ENCODE measurements at regions not wholly inside any gene's neighbourhood (a gene's known extent, or its start where the extent isn't known, plus 50 kb on each side); places are given as distances from the start of the nearest gene placed in this dataset.

GRCh38 chr11:110832539-110832938 lies 120.3 kb upstream of the ARHGAP20 start:
- DNase-seq (ENCODE audit: low read depth in 2 of 2), result no peak

GRCh38 chr11:110832080-110832479 lies 119.8 kb upstream of the ARHGAP20 start:
- DNase-seq (ENCODE audit: low read depth in 2 of 2), result no peak

GRCh38 chr11:110830747-110831146 lies 118.5 kb upstream of the ARHGAP20 start:
- no peak for DNase-seq (ENCODE audit: low read depth in 2 of 2)

GRCh38 chr11:110830344-110830743 lies 118.1 kb upstream of the ARHGAP20 start:
- no peak for DNase-seq (ENCODE audit: low read depth in 2 of 2)

- no peak for DNase-seq (ENCODE audit: low read depth in 2 of 2)
Observed at GRCh38 chr11:110829873-110830272, 117.6 kb upstream of the ARHGAP20 start.

GRCh38 chr11:110828086-110828485 lies 115.8 kb upstream of the ARHGAP20 start:
- DNase-seq (ENCODE audit: low read depth in 2 of 2), result peak; percentile 33 to 37

GRCh38 chr11:110827276-110827675 lies 115.0 kb upstream of the ARHGAP20 start:
- no peak for DNase-seq (ENCODE audit: low read depth in 2 of 2)

GRCh38 chr11:110824912-110825620 lies 112.8 kb upstream of the ARHGAP20 start:
- DNase-seq (ENCODE audit: low read depth in 2 of 2), result no peak

- peak in 1 of 2 experiments; percentile 15 for DNase-seq (ENCODE audit: low read depth in 2 of 2)
Observed at GRCh38 chr11:110818032-110818687, 105.9 kb upstream of the ARHGAP20 start.

GRCh38 chr11:110812086-110812733 lies 100.0 kb upstream of the ARHGAP20 start:
- DNase-seq (ENCODE audit: low read depth in 2 of 2), result no peak

- DNase-seq (ENCODE audit: low read depth in 2 of 2), result no peak
Observed at GRCh38 chr11:110809417-110810199, 97.4 kb upstream of the ARHGAP20 start.

- DNase-seq (ENCODE audit: low read depth in 2 of 2), result no peak
Observed at GRCh38 chr11:110808248-110808647, 96.0 kb upstream of the ARHGAP20 start.

GRCh38 chr11:110807801-110808200 lies 95.6 kb upstream of the ARHGAP20 start:
- DNase-seq (ENCODE audit: low read depth in 2 of 2), result no peak

GRCh38 chr11:110805756-110806155 lies 93.5 kb upstream of the ARHGAP20 start:
- DNase-seq (ENCODE audit: low read depth in 2 of 2), result no peak

GRCh38 chr11:110802162-110802561 lies 89.9 kb upstream of the ARHGAP20 start:
- no peak for DNase-seq (ENCODE audit: low read depth in 2 of 2)

GRCh38 chr11:110801328-110801727 lies 89.1 kb upstream of the ARHGAP20 start:
- no peak for DNase-seq (ENCODE audit: low read depth in 2 of 2)

- DNase-seq (ENCODE audit: low read depth in 2 of 2), result no peak
Observed at GRCh38 chr11:110798201-110798900, 86.1 kb upstream of the ARHGAP20 start.

GRCh38 chr11:110797453-110797852 lies 85.2 kb upstream of the ARHGAP20 start:
- no peak for DNase-seq (ENCODE audit: low read depth in 2 of 2)

GRCh38 chr11:110795112-110795624 lies 82.9 kb upstream of the ARHGAP20 start:
- DNase-seq (ENCODE audit: low read depth in 2 of 2), result no peak

- no peak for DNase-seq (ENCODE audit: low read depth in 2 of 2)
Observed at GRCh38 chr11:110793556-110793955, 81.3 kb upstream of the ARHGAP20 start.

- DNase-seq (ENCODE audit: low read depth in 2 of 2), result no peak
Observed at GRCh38 chr11:110791621-110792020, 79.4 kb upstream of the ARHGAP20 start.

Data from fibroblast of skin of left quadriceps (primary cell).